Stimulated activated CD8-positive, alpha-beta memory T cell treated with anti-CD3 and anti-CD28 coated beads, Interleukin-2, amount 100 ng/mL, for 48 hours (primary cell): ENCODE measurements at regions not wholly inside any gene's neighbourhood (a gene's known extent, or its start where the extent isn't known, plus 50 kb on each side); places are given as distances from the start of the nearest gene placed in this dataset.
"Not testable (repeated sequence)": the region's sequence is repeated elsewhere in the genome, so short reads cannot be mapped to it uniquely, and the experiment has no call there.

Experiments used
- DNase-seq, 2 donors: peaks; one replicate each; pipeline ENCODE4 v3.0.0-alpha.2; 2020; ENCODE audit warnings: low read depth in 2 of 2

GRCh38 chr14:86088156-86088555, 558.2 kb downstream of the FLRT2 start:
- DNase-seq: no peak

DNA sequence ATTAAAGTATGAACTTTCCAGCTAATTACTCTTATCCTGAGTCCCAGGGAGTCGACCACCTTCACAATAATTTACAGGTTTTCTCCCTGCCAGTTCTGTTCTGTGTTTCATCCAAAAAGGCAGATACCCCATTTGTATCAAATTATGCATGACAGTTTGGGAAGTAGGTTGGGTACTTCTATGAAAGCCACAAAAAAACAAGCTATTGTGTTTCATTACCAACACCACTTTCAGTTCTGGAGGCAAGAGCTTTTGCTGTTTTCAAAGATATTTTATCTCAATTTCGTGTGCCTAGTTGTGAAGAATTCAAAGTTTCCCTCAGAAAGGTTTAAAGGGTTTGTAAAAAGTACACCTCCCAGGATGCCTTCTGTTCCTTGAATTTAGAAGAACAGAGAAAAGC, 557.4 kb downstream of the FLRT2 start:
- no peak for DNase-seq

- no peak for DNase-seq
Observed at GRCh38 chr14:86086962-86087361, 557.0 kb downstream of the FLRT2 start.

- no peak for DNase-seq
Observed at GRCh38 chr14:86084097-86084496, 554.2 kb downstream of the FLRT2 start.

- no peak for DNase-seq
Observed at GRCh38 chr14:86083616-86084015, 553.7 kb downstream of the FLRT2 start.

DNA sequence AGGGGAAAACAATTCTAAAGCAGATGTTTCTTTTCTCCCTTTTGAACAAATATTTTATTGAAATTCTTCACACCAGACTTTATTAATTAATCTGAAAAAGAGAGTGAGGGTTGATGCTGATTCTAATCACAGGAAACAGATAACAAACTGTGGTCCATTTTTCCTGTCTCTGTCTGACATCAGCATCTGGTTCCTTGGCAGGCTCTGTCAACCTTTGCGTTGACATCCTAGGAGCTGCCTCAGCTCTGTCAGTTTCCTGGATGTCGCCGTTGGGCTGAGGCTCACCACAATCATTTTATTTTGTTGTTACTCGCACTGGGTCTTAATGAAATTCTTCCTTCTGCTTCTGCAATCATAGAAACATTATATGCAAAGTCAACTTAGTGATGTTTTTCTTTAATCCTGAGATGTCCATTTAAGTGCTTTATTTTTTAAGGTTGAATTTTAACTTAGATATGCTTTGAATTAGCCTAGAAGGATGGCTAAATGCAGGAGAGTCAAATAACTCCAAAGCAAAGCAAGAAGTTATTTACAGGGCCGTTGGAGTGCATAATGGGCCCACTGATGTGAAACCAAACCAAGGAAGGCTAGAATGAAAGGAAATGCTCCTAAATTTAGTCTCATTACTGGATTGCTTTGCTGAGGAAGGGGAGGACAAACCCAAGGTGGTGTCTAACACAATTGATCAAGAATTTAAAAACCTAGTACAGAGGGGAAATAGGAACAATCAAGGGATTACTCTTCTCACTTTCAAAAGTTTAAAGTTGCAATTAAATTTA, 542.4 kb downstream of the FLRT2 start:
- no peak for DNase-seq

DNA sequence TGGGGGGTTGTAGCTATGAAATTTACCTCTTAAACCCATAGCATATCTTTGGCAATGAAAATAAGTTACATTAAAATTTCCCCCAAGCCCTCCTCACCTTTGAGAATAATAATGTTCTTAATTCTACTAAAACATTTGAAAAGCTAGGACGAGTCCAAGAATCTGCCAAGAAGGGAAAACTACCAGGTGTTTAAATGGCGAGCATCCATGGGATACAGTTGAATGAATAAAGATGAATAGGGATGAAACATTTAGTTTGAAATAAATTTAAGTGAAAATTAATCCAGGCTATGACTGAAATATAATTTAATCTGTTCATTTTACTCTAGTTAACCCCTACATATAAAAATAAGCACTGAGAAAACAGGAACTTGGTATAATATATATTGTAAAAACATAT, 536.7 kb downstream of the FLRT2 start:
- DNase-seq: no peak

DNA sequence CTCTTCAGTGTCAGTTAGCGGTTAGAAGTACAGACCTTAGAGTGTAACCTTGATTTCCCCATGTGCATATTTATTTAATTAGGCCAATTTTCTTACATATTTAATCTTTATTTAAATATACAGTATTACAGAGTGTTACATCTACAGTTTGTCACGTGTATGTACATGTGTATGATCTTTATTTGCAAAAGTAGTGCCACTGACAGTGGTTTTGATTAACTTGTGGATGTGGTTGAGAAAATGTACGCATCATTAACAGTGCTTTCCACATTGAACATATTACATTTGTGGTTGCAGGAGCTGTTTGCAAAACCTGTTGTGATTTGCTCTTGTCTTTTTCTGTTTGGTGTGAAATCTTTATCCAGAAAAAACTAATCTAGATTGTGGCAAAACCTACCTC, 535.5 kb downstream of the FLRT2 start:
- DNase-seq: no peak

- not testable (repeated sequence) for DNase-seq
Observed at GRCh38 chr14:86064595-86064994, 534.7 kb downstream of the FLRT2 start.

- no peak for DNase-seq
Observed at GRCh38 chr14:86057018-86057667, 527.2 kb downstream of the FLRT2 start.

DNA sequence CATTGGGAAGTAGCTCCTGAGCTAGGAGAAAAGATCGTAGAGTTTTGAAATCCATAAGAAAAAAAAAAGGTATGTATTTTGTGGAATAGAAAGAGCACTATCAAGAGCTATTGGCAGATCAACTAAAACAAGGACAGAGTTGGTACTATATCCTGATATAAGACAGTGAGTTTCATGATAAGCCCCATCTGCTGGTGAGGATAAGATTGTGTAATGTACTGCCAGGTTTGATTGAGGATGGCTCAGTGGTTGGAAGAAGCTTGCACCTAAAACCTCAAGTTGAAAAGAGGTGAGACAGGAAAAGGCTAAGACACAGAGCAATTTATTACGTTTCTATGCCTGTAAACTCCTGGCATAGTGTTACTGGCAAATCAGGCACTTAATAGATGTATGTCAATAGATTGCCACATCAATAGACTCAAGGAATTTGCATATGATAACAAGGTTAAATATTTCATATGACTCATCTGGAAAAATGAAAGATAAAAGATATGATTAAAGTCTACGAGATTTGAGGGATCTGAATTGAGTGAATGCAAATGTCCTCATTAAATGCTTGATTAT, 525.6 kb downstream of the FLRT2 start:
- no peak for DNase-seq

GRCh38 chr14:86052868-86053267, 522.9 kb downstream of the FLRT2 start:
- no peak for DNase-seq

DNA sequence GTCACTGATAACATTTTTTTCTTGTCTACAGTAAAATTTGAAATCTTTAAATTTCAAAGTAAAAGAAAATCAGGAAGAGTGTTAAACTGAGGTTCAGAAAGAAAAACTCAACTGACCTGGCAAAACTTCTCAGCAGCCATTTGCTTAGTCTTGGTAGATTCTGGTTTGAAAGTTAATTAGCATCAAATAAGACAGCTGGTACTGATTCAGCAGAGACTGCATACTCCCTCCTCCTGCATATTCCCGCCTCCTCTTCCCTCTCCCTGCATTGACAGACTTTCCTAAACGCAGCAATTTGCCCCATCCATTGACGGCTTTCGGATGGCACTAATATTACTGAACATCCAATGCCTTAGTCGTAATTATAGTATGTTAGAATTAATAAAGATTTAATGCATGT, 520.8 kb downstream of the FLRT2 start:
- no peak for DNase-seq

GRCh38 chr14:86050072-86050683, 520.2 kb downstream of the FLRT2 start:
- DNase-seq: no peak

- DNase-seq: no peak
Observed at GRCh38 chr14:86039176-86039575, 509.2 kb downstream of the FLRT2 start.

DNA sequence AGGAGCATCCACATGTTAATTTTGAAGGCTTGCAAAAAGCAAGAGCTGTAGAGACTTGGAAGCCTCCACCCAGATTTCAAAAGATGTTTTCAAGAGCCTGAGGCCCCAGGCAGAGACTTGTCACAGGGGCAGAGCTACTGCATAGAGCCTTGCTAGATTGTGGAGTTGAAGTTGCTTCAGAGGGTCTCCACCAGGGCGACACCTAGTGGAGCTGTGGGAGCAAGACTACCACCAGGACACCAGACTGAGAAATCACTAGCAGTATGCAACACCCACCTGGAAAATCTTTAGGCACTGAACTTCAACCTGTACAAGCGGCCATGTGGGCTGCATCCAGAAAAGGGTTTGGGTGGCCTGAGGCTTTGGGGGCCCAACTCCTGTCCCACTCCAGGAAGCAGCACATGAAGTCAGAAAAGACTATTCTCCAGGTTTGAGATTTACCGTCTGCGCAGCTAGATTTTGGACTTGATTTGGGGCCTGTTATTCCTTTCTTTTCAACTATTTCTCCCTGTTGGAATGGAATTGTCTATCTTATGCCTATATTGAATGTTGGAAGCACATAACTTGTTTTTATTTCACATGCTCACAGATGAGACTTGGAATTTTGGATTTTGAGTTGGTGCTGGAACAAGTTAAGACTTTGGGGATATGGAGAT, 508.6 kb downstream of the FLRT2 start:
- DNase-seq: peak in 1 of 2 donors; percentile 32

DNA sequence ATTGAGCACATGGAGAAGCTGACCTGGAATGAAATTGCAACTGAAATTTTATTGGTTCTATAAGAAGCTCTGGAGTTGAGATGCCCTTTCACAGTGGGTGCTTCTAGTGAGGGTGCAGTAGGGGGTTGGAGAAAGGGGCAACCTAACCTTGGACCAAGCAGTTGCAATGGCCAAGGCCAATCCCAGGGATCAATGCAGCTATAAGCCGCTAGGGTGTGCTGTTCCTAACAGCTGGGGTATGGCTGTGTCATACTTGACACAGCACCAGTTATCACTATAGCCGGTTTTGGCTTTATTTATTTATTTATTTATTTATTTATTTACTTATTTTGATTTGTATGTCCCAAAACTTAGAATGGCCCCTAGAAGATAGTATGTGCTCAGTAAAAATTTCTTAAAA, 505.9 kb downstream of the FLRT2 start:
- no peak for DNase-seq

DNA sequence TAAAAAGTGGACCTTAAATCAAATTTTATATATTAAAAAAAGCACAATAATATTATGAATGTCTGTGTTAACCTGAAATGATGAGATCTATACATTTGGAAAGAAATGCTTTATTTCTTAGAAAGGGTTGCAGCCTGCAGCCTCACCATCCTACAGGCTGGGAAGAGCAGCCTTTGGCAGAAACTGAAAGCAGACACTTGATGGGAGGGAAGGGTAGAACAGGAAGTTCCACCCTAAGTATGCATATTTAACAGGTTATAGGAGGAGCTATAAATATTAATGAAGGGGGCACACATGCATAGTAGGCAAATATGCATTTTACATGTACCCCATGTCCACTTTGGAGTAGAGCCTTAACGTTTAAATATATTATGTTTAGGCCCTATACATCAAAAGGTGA, 498.0 kb downstream of the FLRT2 start:
- no peak for DNase-seq

DNA sequence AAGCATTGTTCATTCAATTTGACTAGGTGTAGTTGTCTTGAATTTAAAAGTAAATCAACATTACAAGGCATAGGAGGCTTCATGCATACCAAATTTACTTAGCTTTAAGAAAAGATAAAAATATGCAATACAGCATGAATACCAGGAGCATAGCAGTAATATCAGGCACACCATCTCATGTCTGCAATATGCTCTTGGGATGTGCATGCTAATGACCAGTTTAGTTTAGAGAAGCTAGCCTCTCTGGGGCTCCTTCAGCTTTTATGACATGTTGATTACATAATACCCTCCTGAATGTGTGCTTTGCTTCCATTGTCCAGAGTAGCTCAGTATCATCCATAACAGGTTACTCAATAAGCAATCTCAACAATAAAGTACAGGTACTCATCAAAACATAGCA, 497.2 kb downstream of the FLRT2 start:
- DNase-seq: no peak

DNA sequence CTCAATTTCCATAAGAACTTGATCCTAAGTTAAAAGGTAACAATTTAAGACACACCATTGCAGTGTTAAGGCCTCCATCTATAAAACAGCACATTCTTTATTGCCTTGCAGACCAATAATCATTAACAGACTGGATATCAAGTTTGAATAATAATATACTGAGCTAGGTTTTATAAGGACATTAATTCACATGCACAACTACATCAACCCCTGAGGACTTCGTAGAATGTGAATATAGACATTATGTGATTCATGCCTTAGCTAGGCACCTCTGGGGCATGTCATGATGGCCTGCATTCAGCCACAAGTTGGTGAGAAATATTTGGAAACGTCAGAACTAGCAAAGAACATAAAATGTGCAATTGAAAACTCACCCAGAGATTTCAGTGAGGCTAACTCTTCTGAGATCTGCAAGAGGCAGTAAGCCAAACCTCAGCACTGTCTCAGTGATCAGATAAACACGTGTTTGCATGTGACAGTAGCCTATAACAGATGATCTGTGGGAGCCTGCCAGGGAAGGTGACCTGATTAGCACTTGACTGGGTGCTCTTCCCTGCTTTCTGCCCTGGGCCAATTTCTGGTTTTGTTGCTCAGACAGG, 492.2 kb downstream of the FLRT2 start:
- DNase-seq: no peak

DNA sequence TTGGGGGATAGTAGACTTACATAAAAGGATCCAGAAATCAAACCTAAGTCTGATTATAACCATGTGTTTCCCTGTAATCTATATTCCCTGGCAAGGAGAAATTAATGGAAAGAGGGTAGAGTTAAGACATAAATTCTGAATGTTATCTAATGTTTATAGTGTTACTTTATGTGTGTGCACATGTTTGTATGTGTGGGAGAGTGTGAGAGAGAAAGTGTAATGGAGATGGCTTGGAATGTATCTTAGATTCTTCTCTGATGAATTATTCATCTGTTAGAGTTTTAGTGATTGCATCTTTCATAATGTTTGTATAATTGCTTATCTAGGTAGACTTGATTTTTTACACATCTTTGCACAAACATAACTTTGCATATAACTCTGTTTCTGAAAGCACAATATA, 490.9 kb downstream of the FLRT2 start:
- no peak for DNase-seq

- DNase-seq: no peak
Observed at GRCh38 chr14:86015941-86016340, 486.0 kb downstream of the FLRT2 start.
